Breast epithelium (tissue), 3 donors: ENCODE measurements at regions not wholly inside any gene's neighbourhood (a gene's known extent, or its start where the extent isn't known, plus 50 kb on each side); places are given as distances from the start of the nearest gene placed in this dataset.

Experiments used
- POLR2A ChIP-seq: fragments of 450-650 bp; IDR thresholded peaks from one replicate; pipeline ENCODE4 v1.6.1; 2016; ENCODE audit warnings: antibody characterized with exemption, mild to moderate bottlenecking, moderate library complexity
- POLR2AphosphoS5 ChIP-seq, 3 donors: sonication (generic); formaldehyde crosslinking; IDR thresholded peaks; one replicate each; pipeline ENCODE4 v1.6.1; 2017; ENCODE audit warnings: antibody characterized with exemption in 3 of 3
- TF ChIP-seq, protein P1 (sequence below), 3 donors: fragments of 450-650 bp; IDR thresholded peaks; one replicate each; pipeline ENCODE4 v1.5.1; 2016 to 2017; ENCODE audit warnings: antibody characterized with exemption in 3 of 3, mild to moderate bottlenecking in 3 of 3, moderate library complexity in 3 of 3

DNA sequence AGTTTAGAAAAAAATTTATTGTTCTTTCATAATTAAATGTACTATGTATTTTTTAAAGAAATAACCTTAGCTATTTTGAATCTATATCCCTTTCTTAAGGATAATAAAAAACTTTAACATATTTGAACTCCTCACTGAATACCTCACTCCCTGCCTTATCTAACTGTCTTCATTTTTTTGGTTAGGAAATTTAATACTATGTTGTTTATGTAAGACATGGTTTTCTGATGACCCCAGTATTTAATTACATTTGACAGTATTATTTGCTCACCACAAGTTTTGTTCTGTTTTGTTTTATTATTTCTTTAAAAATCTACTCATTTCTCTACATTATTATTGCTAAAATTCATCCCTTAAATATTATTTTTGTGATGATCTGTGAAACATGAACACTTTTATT, 394.4 kb upstream of the ADGRB3 start:
- TF ChIP-seq, protein P1, sequence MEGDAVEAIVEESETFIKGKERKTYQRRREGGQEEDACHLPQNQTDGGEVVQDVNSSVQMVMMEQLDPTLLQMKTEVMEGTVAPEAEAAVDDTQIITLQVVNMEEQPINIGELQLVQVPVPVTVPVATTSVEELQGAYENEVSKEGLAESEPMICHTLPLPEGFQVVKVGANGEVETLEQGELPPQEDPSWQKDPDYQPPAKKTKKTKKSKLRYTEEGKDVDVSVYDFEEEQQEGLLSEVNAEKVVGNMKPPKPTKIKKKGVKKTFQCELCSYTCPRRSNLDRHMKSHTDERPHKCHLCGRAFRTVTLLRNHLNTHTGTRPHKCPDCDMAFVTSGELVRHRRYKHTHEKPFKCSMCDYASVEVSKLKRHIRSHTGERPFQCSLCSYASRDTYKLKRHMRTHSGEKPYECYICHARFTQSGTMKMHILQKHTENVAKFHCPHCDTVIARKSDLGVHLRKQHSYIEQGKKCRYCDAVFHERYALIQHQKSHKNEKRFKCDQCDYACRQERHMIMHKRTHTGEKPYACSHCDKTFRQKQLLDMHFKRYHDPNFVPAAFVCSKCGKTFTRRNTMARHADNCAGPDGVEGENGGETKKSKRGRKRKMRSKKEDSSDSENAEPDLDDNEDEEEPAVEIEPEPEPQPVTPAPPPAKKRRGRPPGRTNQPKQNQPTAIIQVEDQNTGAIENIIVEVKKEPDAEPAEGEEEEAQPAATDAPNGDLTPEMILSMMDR (IDR thresholded peaks at IDR 0.05), result no peak
- no peak for TF ChIP-seq POLR2A
- no peak for TF ChIP-seq POLR2AphosphoS5 (IDR thresholded peaks at IDR 0.05)
